Hepatocyte (in vitro differentiated cells): ENCODE measurements at regions not wholly inside any gene's neighbourhood (a gene's known extent, or its start where the extent isn't known, plus 50 kb on each side); places are given as distances from the start of the nearest gene placed in this dataset.

Experiments used
- CTCF ChIP-seq: fragments of 200-600 bp; sonication (generic); IDR thresholded peaks from 2 replicates; pipeline ENCODE4 v1.5.1; 2016; ENCODE audit warnings: antibody characterized with exemption, mild to moderate bottlenecking; ENCODE audit not compliant: poor library complexity
- EZH2 ChIP-seq: fragments of 200-600 bp; sonication (generic); IDR thresholded peaks from 2 replicates; pipeline ENCODE4 v1.6.1; 2016; ENCODE audit warnings: antibody characterized with exemption, mild to moderate bottlenecking, borderline replicate concordance

- TF ChIP-seq CTCF (no peak), EZH2 (no peak)
Observed at GRCh38 chr5:86862093-86862492, 244.4 kb downstream of the COX7C start.
